A549 (cell line): ENCODE measurements at regions not wholly inside any gene's neighbourhood (a gene's known extent, or its start where the extent isn't known, plus 50 kb on each side); places are given as distances from the start of the nearest gene placed in this dataset.

Experiments used
- BHLHE40 ChIP-seq: IDR thresholded peaks from 2 replicates; pipeline ENCODE4 v1.6.1; 2012; ENCODE audit warnings: low read depth, low read length, inconsistent platforms
- EP300 ChIP-seq, 2 experiments: fragments of >200 bp; sonication (Bioruptor Twin); formaldehyde crosslinking; IDR thresholded peaks; 2 replicates in 1 of 2; 3 replicates in 1 of 2; pipeline ENCODE4 v1.6.1; 2016 to 2017
- ESRRA ChIP-seq: fragments of 150-350 bp; IDR thresholded peaks from 2 replicates; pipeline ENCODE4 v1.6.1; 2014; ENCODE audit warnings: mild to moderate bottlenecking, low read length, borderline replicate concordance
- GATA3 ChIP-seq: IDR thresholded peaks from 2 replicates; pipeline ENCODE4 v1.6.1; 2012; ENCODE audit warnings: borderline replicate concordance
- MAZ ChIP-seq: fragments of 150-350 bp; IDR thresholded peaks from 2 replicates; pipeline ENCODE4 v1.6.1; 2014; ENCODE audit warnings: antibody characterized with exemption, low read depth, low read length, borderline replicate concordance
- POLR2A ChIP-seq: IDR thresholded peaks from 2 replicates; pipeline ENCODE4 v1.6.1; 2012; ENCODE audit warnings: mild to moderate bottlenecking, low read length
- SMC3 ChIP-seq: fragments of >200 bp; sonication (Bioruptor Twin); formaldehyde crosslinking; IDR thresholded peaks from 3 replicates; pipeline ENCODE4 v1.6.1; 2018; ENCODE audit warnings: inconsistent platforms
- TF ChIP-seq, protein P1 (sequence below): fragments of >200 bp; sonication (Bioruptor Twin); formaldehyde crosslinking; IDR thresholded peaks from 3 replicates; pipeline ENCODE4 v1.5.1; 2016
- TF ChIP-seq, protein P2 (sequence below): IDR thresholded peaks from 2 replicates; pipeline ENCODE4 v1.6.1; 2012
- TF ChIP-seq, protein P3 (sequence below): fragments of 250-450 bp; sonication (Bioruptor Pico); IDR thresholded peaks from 2 replicates; pipeline ENCODE4 v1.5.0; 2021; ENCODE audit warnings: mild to moderate bottlenecking, moderate library complexity, borderline replicate concordance
- TF ChIP-seq, protein P4 (sequence below): fragments of >200 bp; sonication (Bioruptor Twin); formaldehyde crosslinking; IDR thresholded peaks from 3 replicates; pipeline ENCODE4 v1.6.1; 2016
- TF ChIP-seq, protein P5 (sequence below): IDR thresholded peaks from 2 replicates; pipeline ENCODE4 v1.6.1; 2012

DNA sequence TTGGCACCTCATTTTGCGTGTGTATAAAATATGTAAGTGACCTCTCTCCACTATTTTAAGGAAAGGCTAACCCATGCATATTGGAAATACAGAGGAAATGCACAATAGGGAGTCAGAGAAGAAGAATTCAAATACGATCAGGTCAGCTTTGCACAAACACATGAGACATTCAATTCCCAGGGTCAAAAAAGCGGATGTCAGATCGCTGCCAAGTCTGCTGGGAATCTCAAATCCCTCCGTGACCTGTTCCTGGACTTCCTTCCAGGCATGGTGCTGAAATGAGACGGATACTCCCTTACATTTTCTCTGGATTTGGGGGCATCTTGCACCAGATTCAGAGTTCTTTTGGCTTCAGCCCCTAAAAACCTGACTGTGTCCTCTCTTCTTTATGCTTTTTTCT, 91.9 kb upstream of the PRKCQ start:
- TF ChIP-seq, protein P1, sequence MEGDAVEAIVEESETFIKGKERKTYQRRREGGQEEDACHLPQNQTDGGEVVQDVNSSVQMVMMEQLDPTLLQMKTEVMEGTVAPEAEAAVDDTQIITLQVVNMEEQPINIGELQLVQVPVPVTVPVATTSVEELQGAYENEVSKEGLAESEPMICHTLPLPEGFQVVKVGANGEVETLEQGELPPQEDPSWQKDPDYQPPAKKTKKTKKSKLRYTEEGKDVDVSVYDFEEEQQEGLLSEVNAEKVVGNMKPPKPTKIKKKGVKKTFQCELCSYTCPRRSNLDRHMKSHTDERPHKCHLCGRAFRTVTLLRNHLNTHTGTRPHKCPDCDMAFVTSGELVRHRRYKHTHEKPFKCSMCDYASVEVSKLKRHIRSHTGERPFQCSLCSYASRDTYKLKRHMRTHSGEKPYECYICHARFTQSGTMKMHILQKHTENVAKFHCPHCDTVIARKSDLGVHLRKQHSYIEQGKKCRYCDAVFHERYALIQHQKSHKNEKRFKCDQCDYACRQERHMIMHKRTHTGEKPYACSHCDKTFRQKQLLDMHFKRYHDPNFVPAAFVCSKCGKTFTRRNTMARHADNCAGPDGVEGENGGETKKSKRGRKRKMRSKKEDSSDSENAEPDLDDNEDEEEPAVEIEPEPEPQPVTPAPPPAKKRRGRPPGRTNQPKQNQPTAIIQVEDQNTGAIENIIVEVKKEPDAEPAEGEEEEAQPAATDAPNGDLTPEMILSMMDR: no peak
- TF ChIP-seq, protein P2, sequence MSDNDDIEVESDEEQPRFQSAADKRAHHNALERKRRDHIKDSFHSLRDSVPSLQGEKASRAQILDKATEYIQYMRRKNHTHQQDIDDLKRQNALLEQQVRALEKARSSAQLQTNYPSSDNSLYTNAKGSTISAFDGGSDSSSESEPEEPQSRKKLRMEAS: no peak
- TF ChIP-seq, protein P3, sequence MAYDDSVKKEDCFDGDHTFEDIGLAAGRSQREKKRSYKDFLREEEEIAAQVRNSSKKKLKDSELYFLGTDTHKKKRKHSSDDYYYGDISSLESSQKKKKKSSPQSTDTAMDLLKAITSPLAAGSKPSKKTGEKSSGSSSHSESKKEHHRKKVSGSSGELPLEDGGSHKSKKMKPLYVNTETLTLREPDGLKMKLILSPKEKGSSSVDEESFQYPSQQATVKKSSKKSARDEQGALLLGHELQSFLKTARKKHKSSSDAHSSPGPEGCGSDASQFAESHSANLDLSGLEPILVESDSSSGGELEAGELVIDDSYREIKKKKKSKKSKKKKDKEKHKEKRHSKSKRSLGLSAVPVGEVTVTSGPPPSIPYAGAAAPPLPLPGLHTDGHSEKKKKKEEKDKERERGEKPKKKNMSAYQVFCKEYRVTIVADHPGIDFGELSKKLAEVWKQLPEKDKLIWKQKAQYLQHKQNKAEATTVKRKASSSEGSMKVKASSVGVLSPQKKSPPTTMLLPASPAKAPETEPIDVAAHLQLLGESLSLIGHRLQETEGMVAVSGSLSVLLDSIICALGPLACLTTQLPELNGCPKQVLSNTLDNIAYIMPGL (CRISPR knock-in tag): no peak
- TF ChIP-seq MAZ (no peak), POLR2A (no peak), ESRRA (no peak), BHLHE40 (no peak), SMC3 (no peak), GATA3 (no peak), EP300 (IDR thresholded peaks at IDR 0.05) (no peak)
- TF ChIP-seq, protein P4, sequence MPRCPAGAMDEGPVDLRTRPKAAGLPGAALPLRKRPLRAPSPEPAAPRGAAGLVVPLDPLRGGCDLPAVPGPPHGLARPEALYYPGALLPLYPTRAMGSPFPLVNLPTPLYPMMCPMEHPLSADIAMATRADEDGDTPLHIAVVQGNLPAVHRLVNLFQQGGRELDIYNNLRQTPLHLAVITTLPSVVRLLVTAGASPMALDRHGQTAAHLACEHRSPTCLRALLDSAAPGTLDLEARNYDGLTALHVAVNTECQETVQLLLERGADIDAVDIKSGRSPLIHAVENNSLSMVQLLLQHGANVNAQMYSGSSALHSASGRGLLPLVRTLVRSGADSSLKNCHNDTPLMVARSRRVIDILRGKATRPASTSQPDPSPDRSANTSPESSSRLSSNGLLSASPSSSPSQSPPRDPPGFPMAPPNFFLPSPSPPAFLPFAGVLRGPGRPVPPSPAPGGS: no peak
- TF ChIP-seq, protein P5, sequence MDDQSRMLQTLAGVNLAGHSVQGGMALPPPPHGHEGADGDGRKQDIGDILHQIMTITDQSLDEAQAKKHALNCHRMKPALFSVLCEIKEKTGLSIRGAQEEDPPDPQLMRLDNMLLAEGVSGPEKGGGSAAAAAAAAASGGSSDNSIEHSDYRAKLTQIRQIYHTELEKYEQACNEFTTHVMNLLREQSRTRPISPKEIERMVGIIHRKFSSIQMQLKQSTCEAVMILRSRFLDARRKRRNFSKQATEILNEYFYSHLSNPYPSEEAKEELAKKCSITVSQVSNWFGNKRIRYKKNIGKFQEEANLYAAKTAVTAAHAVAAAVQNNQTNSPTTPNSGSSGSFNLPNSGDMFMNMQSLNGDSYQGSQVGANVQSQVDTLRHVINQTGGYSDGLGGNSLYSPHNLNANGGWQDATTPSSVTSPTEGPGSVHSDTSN: no peak
